Gastroesophageal sphincter (tissue), 4 donors: ENCODE measurements at regions not wholly inside any gene's neighbourhood (a gene's known extent, or its start where the extent isn't known, plus 50 kb on each side); places are given as distances from the start of the nearest gene placed in this dataset.

Experiments
- ATAC-seq: fragments of 150-250 bp; one replicate; pipeline ENCODE4 v1.9.1; 2016; ENCODE audit warnings: mild to moderate bottlenecking, moderate library complexity
- H3K27ac ChIP-seq, 4 donors: fragments of 200-600 bp; sonication (generic) in 3 of 4; 1 replicate in 3 of 4; 2 replicates in 1 of 4; pipeline ENCODE4 v1.5.1; 2016 to 2019
- H3K27me3 ChIP-seq: fragments of 200-600 bp; sonication (generic); one replicate; pipeline ENCODE4 v1.5.1; 2019
- H3K36me3 ChIP-seq, 2 donors: fragments of 200-600 bp; sonication (generic); one replicate each; pipeline ENCODE4 v1.5.1; 2019; ENCODE audit warnings: control low read depth in 1 of 2
- H3K4me1 ChIP-seq, 3 donors: fragments of 200-600 bp; sonication (generic); 1 replicate in 2 of 3; 2 replicates in 1 of 3; pipeline ENCODE4 v1.5.1; 2016 to 2019; ENCODE audit warnings: control low read depth in 2 of 3
- H3K4me3 ChIP-seq, 2 donors: fragments of 200-600 bp; sonication (generic); one replicate each; pipeline ENCODE4 v1.5.1; 2019; ENCODE audit warnings: mild to moderate bottlenecking in 1 of 2, moderate library complexity in 1 of 2
- H3K9me3 ChIP-seq, 3 donors: fragments of 200-600 bp; sonication (generic); one replicate each; pipeline ENCODE4 v1.5.1; 2017 to 2019; ENCODE audit warnings: control low read depth in 2 of 3
- CTCF ChIP-seq, 4 experiments: fragments of 200-600 bp in 2 of 4; fragments of 450-650 bp in 2 of 4; sonication (generic) in 1 of 4; IDR thresholded peaks; one replicate each; pipeline ENCODE4 v1.5.1; 2017 to 2019; ENCODE audit warnings: antibody characterized with exemption in 4 of 4, mild to moderate bottlenecking in 2 of 4, moderate library complexity in 2 of 4
- EP300 ChIP-seq: sonication (generic); formaldehyde crosslinking; IDR thresholded peaks from one replicate; pipeline ENCODE4 v1.6.1; 2017; ENCODE audit warnings: antibody characterized with exemption, mild to moderate bottlenecking
- POLR2A ChIP-seq, 2 donors: fragments of 450-650 bp; IDR thresholded peaks; one replicate each; pipeline ENCODE4 v1.6.1; 2017; ENCODE audit warnings: antibody characterized with exemption in 2 of 2, mild to moderate bottlenecking in 2 of 2, moderate library complexity in 1 of 2
- POLR2AphosphoS5 ChIP-seq: sonication (generic); formaldehyde crosslinking; IDR thresholded peaks from one replicate; pipeline ENCODE4 v1.6.1; 2017; ENCODE audit warnings: antibody characterized with exemption
- WGBS, 2 donors: methylation state at CpG; one replicate each; pipeline ENCODE4 v1.1.5; 2018; ENCODE audit warnings: low coverage in 1 of 2; 5-methylcytosine and 5-hydroxymethylcytosine counted together

GRCh38 chr14:22474730-22475351 is 114.2 kb downstream of the DAD1 start:
- H3K4me1 ChIP-seq, result peaks cover 0 to 40% (median 4%) of the 10 kb centered on the region in 3 donors
- ATAC-seq, result no peak
- WGBS, 2 donors, result 47 to 62% methylated on average over 2 to 3 of the region's 4 CpGs
- H3K27ac ChIP-seq, result no peak overlapping the region
- no peak overlapping the region for H3K4me3 ChIP-seq
- peaks cover 11% of the 10 kb centered on the region for H3K27me3 ChIP-seq
- no peaks in the 10 kb centered on the region for H3K9me3 ChIP-seq
- no peak for TF ChIP-seq POLR2A (IDR thresholded peaks at IDR 0.05)
- no peak for TF ChIP-seq EP300
- TF ChIP-seq POLR2AphosphoS5, result no peak
- TF ChIP-seq CTCF (IDR thresholded peaks at IDR 0.05), result no peak
- no peaks in the 10 kb centered on the region for H3K36me3 ChIP-seq

- 10 to 66% methylated on average over 2 to 5 of the region's 12 CpGs for WGBS, 2 donors
- Histone ChIP-seq H3K4me1 (peaks cover 0 to 41% (median 7%) of the 10 kb centered on the region in 3 donors), H3K27ac (no peak overlapping the region), H3K4me3 (no peak overlapping the region), H3K36me3 (no peaks in the 10 kb centered on the region), H3K27me3 (peaks cover 11% of the 10 kb centered on the region), H3K9me3 (no peaks in the 10 kb centered on the region)
- TF ChIP-seq POLR2AphosphoS5, result no peak
- TF ChIP-seq CTCF (IDR thresholded peaks at IDR 0.05), result peak; percentile 49 to 75 (median 66)
- no peak for ATAC-seq
Measured at GRCh38 chr14:22472935-22473854, 115.8 kb downstream of the DAD1 start.

GRCh38 chr14:22472466-22472865 is 116.6 kb downstream of the DAD1 start:
- H3K4me3 ChIP-seq, result no peak overlapping the region
- peaks cover 0 to 36% (median 7%) of the 10 kb centered on the region in 3 donors for H3K4me1 ChIP-seq
- no peak for ATAC-seq
- no peak for TF ChIP-seq CTCF (IDR thresholded peaks at IDR 0.05)
- no peak for TF ChIP-seq EP300
- no peak for TF ChIP-seq POLR2A (IDR thresholded peaks at IDR 0.05)
- no peak for TF ChIP-seq POLR2AphosphoS5
- no peaks in the 10 kb centered on the region for H3K36me3 ChIP-seq
- H3K27me3 ChIP-seq, result peaks cover 11% of the 10 kb centered on the region
- WGBS, 2 donors, result 63 to 88% methylated on average over 1 of the region's 2 CpGs
- H3K9me3 ChIP-seq, result no peaks in the 10 kb centered on the region
- no peak overlapping the region for H3K27ac ChIP-seq

GRCh38 chr14:22471545-22472121 is 117.4 kb downstream of the DAD1 start:
- no peak overlapping the region for H3K27ac ChIP-seq
- no peaks in the 10 kb centered on the region for H3K9me3 ChIP-seq
- no peak for TF ChIP-seq POLR2AphosphoS5
- TF ChIP-seq EP300, result no peak
- TF ChIP-seq CTCF (IDR thresholded peaks at IDR 0.05), result peak in 3 of 4 experiments; percentile 28 to 50 (median 41)
- TF ChIP-seq POLR2A (IDR thresholded peaks at IDR 0.05), result no peak
- no peak overlapping the region for H3K4me3 ChIP-seq
- peaks cover 0 to 35% (median 7%) of the 10 kb centered on the region in 3 donors for H3K4me1 ChIP-seq
- 56 to 61% methylated on average over 5 of the region's 7 CpGs for WGBS, 2 donors
- ATAC-seq, result no peak
- H3K36me3 ChIP-seq, result no peaks in the 10 kb centered on the region
- H3K27me3 ChIP-seq, result peaks cover 11% of the 10 kb centered on the region
